Esophagus muscularis mucosa (tissue), 4 donors: ENCODE measurements at regions not wholly inside any gene's neighbourhood (a gene's known extent, or its start where the extent isn't known, plus 50 kb on each side); places are given as distances from the start of the nearest gene placed in this dataset.

Source experiments
- DNase-seq: peaks from one replicate; pipeline ENCODE4 v3.0.0-alpha.2; 2017; ENCODE audit errors: extremely low spot score
- H3K27ac ChIP-seq, 4 donors: fragments of 200-600 bp; sonication (generic); replicated peaks in 1 of 4; 1 replicate in 3 of 4; 2 replicates in 1 of 4; pipeline ENCODE4 v1.5.1; 2016 to 2019; ENCODE audit warnings: mild to moderate bottlenecking in 1 of 4
- H3K27me3 ChIP-seq, 4 donors: fragments of 200-600 bp; sonication (generic); one replicate each; pipeline versions ENCODE4 v1.5.1 to v1.6.0; 2016 to 2019
- H3K36me3 ChIP-seq, 4 donors: fragments of 200-600 bp; sonication (generic); one replicate each; pipeline ENCODE4 v1.5.1; 2016 to 2019
- H3K4me1 ChIP-seq, 4 donors: fragments of 200-600 bp; sonication (generic); one replicate each; pipeline ENCODE4 v1.5.1; 2016 to 2019
- H3K4me3 ChIP-seq, 4 donors: fragments of 200-600 bp; sonication (generic); 1 replicate in 2 of 4; 2 replicates in 2 of 4; pipeline ENCODE4 v1.5.1; 2016 to 2019; ENCODE audit warnings: mild to moderate bottlenecking in 4 of 4, moderate library complexity in 1 of 4
- H3K9me3 ChIP-seq, 4 donors: fragments of 200-600 bp; sonication (generic); 1 replicate in 3 of 4; 2 replicates in 1 of 4; pipeline ENCODE4 v1.5.1; 2016 to 2019
- EP300 ChIP-seq: sonication (generic); formaldehyde crosslinking; IDR thresholded peaks from one replicate; pipeline ENCODE4 v1.6.1; 2017; ENCODE audit warnings: antibody characterized with exemption
- POLR2A ChIP-seq: fragments of 450-650 bp; IDR thresholded peaks from one replicate; pipeline ENCODE4 v1.6.1; 2017; ENCODE audit warnings: antibody characterized with exemption, moderate library complexity, mild to moderate bottlenecking, low read depth
- POLR2AphosphoS5 ChIP-seq, 2 donors: sonication (generic); formaldehyde crosslinking; IDR thresholded peaks; one replicate each; pipeline ENCODE4 v1.6.1; 2017; ENCODE audit warnings: antibody characterized with exemption in 2 of 2
- WGBS: methylation state at CpG from one replicate; pipeline ENCODE4 v1.1.5; 2018; 5-methylcytosine and 5-hydroxymethylcytosine counted together
- intact Hi-C: fragments of 100-400 bp; cut with DNase I; formaldehyde crosslinking; loops from one replicate; pipeline ENCODE4 v1.15.1; 2023
- TF ChIP-seq, protein P1 (sequence below), 3 experiments: fragments of 200-600 bp in 2 of 3; fragments of 450-650 bp in 1 of 3; sonication (generic) in 2 of 3; IDR thresholded peaks; one replicate each; pipeline ENCODE4 v1.5.1; 2017 to 2019; ENCODE audit warnings: antibody characterized with exemption in 3 of 3, mild to moderate bottlenecking in 2 of 3, moderate library complexity in 1 of 3

DNA sequence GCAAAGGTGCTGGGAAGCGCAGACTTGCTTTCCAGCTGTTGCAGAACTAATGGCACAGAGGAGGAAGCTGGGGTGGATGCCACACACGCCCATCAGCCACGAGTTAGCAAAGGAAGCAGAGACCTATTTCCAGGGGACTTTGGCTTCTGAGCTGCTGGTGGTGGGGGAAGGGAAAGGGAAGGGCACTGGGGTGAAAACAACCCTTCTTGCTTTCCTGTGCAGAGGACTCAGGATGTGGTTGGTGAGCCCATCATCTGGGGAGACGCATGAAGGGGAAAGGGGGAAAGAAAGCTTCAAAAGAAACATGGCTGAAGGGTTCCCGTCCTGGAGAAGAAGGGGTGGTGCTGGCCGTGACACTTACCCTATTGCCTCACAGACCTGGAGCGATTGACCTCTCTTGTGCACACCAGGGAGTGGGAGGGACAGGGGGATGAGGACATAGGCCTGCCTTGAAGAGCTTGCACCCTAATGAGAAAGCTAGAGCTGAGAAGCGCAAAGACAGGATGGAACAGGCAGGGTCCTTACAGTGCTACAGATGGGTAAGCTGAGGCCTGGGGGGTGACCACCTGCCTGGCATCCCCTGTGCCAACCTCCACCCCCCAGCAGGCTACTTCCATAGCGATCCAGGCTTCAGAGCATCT lies 140.8 kb upstream of the RAB4A start:
- no peak overlapping the region for H3K27ac ChIP-seq
- no peaks in the 10 kb centered on the region for H3K9me3 ChIP-seq
- 82% methylated on average over 9 of the region's 9 CpGs for WGBS
- H3K4me1 ChIP-seq = peaks cover 0 to 8% (median 2%) of the 10 kb centered on the region in 4 donors
- H3K36me3 ChIP-seq = no peaks in the 10 kb centered on the region
- intact Hi-C loops = no loop called here
- no peak overlapping the region for H3K4me3 ChIP-seq
- no peak for DNase-seq
- TF ChIP-seq POLR2A (no peak), POLR2AphosphoS5 (IDR thresholded peaks at IDR 0.05) (peak in 1 of 2 donors; percentile 29)
- no peaks in the 10 kb centered on the region for H3K27me3 ChIP-seq

DNA sequence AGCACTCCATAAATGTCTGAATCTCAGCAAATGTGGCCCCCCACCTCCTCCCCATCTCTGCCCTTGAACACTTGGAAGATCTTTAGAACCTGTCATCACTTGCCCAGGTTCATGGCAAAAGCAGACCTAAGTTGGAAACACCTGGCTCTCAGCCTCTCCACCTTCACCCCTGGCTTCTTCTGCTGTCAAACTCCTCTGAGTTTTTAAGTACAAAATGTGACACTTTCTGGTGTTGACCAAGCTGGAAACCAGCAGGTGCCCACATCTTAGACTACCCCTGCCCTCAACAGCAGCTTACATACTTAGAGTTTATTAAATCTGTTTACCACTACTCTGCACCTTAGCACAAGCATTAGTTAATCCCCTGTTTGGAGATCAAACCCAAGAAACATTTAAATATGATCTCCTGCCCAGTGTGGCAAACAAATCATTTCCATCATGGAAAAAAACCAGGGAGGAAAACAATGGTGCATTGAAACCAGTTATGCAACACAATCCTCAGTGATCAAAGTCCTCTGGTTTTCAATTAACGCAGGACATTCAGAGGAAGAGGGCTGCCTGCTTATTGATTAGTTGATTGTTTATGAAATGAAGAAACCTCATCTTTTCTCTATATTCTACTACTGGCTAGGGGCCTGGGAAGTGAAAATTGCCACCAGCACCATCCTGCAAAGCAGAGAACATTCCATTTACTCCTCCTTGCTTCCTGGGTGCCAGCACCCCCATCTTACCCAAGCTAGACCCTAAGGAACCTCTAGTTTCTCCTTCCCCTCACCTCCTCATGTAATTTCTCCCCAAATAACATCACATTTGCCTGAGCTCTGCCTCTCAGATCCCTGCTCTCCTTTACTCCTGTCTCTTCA lies 139.4 kb upstream of the RAB4A start:
- WGBS = 93% methylated on average over 1 of the region's 1 CpG
- H3K9me3 ChIP-seq = no peaks in the 10 kb centered on the region
- H3K4me1 ChIP-seq = peaks cover 0 to 8% (median 2%) of the 10 kb centered on the region in 4 donors
- H3K4me3 ChIP-seq = no peak overlapping the region
- no peak overlapping the region for H3K27ac ChIP-seq
- no peak for TF ChIP-seq POLR2AphosphoS5 (IDR thresholded peaks at IDR 0.05)
- TF ChIP-seq, protein P1, sequence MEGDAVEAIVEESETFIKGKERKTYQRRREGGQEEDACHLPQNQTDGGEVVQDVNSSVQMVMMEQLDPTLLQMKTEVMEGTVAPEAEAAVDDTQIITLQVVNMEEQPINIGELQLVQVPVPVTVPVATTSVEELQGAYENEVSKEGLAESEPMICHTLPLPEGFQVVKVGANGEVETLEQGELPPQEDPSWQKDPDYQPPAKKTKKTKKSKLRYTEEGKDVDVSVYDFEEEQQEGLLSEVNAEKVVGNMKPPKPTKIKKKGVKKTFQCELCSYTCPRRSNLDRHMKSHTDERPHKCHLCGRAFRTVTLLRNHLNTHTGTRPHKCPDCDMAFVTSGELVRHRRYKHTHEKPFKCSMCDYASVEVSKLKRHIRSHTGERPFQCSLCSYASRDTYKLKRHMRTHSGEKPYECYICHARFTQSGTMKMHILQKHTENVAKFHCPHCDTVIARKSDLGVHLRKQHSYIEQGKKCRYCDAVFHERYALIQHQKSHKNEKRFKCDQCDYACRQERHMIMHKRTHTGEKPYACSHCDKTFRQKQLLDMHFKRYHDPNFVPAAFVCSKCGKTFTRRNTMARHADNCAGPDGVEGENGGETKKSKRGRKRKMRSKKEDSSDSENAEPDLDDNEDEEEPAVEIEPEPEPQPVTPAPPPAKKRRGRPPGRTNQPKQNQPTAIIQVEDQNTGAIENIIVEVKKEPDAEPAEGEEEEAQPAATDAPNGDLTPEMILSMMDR (IDR thresholded peaks at IDR 0.05) = no peak
- no peak for TF ChIP-seq EP300
- DNase-seq = no peak
- no peaks in the 10 kb centered on the region for H3K27me3 ChIP-seq
- no peaks in the 10 kb centered on the region for H3K36me3 ChIP-seq
- intact Hi-C loops = no loop called here

- intact Hi-C loops = no loop called here
- TF ChIP-seq POLR2AphosphoS5 (IDR thresholded peaks at IDR 0.05) (no peak), POLR2A (no peak), EP300 (no peak)
- TF ChIP-seq, protein P1 (IDR thresholded peaks at IDR 0.05) = no peak
- H3K36me3 ChIP-seq = no peaks in the 10 kb centered on the region
- no peaks in the 10 kb centered on the region for H3K9me3 ChIP-seq
- H3K27me3 ChIP-seq = no peaks in the 10 kb centered on the region
- no peak overlapping the region for H3K4me3 ChIP-seq
- no peak overlapping the region for H3K27ac ChIP-seq
- no peak for DNase-seq
- H3K4me1 ChIP-seq = peaks cover 0 to 8% (median 2%) of the 10 kb centered on the region in 4 donors
- 94% methylated on average over 1 of the region's 1 CpG for WGBS
Measured at GRCh38 chr1:229132106-229132443, 138.8 kb upstream of the RAB4A start.

- Histone ChIP-seq H3K27me3 (no peaks in the 10 kb centered on the region), H3K4me3 (no peak overlapping the region), H3K4me1 (peaks cover 0 to 8% (median 2%) of the 10 kb centered on the region in 4 donors), H3K9me3 (no peaks in the 10 kb centered on the region), H3K36me3 (no peaks in the 10 kb centered on the region), H3K27ac (no peak overlapping the region)
- TF ChIP-seq, protein P1 (IDR thresholded peaks at IDR 0.05) = no peak
- TF ChIP-seq EP300 (no peak), POLR2AphosphoS5 (IDR thresholded peaks at IDR 0.05) (no peak), POLR2A (no peak)
- intact Hi-C loops = no loop called here
- DNase-seq = no peak
Measured at GRCh38 chr1:229132706-229133105, 138.2 kb upstream of the RAB4A start.

GRCh38 chr1:229133151-229133550 lies 137.8 kb upstream of the RAB4A start:
- WGBS = 85% methylated on average over 2 of the region's 2 CpGs
- TF ChIP-seq, protein P1 (IDR thresholded peaks at IDR 0.05) = no peak
- TF ChIP-seq POLR2A (no peak), EP300 (no peak), POLR2AphosphoS5 (IDR thresholded peaks at IDR 0.05) (no peak)
- intact Hi-C loops = no loop called here

More at GRCh38 chr1:229133151-229133550, 137.8 kb upstream of the RAB4A start:
- H3K27me3 ChIP-seq = no peaks in the 10 kb centered on the region
- no peak overlapping the region for H3K27ac ChIP-seq
- no peak for DNase-seq
- H3K4me3 ChIP-seq = no peak overlapping the region
- no peaks in the 10 kb centered on the region for H3K36me3 ChIP-seq
- H3K4me1 ChIP-seq = peaks cover 0 to 8% (median 2%) of the 10 kb centered on the region in 4 donors
- H3K9me3 ChIP-seq = no peaks in the 10 kb centered on the region
